HG03520 (cell line): ENCODE measurements at regions not wholly inside any gene's neighbourhood (a gene's known extent, or its start where the extent isn't known, plus 50 kb on each side); places are given as distances from the start of the nearest gene placed in this dataset.
A peak's percentile ranks its signal among the peaks of the same experiment; 100 is the strongest.

Source experiments
- ATAC-seq: cut with Tn5 transposase; IDR thresholded peaks from one replicate; pipeline ENCODE4 v1.9.1; 2021; ENCODE audit warnings: mild to moderate bottlenecking, moderate library complexity; ENCODE audit not compliant: unreplicated experiment

- no peak for ATAC-seq
Measured at GRCh38 chr1:216896146-216896545, 172.9 kb upstream of the ESRRG start.

DNA sequence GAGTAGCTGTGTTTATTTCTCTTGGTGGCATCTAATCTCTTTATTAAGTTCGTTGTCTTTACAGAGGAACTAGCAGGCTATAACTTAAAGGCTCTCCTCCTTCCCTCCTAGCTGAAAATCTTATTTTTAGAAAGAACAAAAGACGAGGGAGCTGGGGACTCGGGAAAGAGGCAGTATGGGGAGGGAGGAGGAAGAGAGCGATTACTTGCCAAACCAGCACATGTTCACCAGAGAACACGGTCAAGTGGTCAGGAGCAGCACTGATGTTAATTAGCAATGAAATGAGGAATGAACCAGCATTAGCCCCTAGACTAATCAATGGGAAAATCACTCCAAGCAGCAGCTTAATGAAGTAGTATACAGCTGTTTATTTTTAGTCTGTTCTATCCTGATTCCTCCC, 171.3 kb upstream of the ESRRG start:
- ATAC-seq, result no peak

DNA sequence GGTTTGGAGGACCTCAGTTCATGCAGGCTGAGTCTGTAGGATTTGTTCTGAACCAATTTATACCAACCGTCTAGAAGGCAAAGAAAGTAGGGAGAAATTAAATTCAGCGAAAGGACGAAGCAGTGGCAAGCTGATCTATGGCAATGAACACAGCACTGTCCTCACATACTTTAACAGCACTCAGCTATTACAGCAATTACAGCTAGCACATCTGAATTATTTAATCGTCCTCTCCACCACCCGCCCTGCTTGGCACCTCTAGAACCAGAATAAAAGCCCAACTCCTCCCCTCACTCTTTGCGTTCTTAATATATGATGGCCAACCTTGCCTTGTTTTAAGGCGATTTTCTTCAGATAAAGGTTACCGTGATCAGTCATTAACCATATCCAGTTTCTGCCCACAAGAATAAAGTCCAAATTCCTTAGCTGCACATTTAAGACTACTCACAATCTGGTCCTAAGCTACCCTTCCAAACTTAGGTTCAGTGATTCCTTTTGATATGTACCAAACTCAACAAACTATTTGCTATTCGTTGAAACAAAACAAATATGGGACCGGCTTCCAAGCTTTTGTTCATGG, 169.4 kb upstream of the ESRRG start:
- no peak for ATAC-seq

DNA sequence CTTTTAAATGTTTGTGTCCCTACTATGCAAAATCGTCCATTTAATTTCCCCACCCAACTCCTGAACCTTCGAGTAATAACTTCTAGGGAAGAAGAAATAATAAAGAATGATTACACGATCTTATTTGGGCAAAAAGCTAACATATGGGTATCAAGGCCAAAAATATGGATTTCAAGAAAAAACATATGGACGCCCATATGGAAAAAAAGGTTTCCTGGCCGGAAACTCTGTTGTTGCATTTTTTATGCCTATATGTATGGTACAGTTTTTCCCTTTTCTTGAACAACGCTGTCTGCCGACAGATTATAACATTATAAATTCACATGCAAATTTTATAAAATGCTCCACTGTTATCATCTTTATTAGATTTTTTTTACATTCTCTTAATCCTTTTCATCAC, 167.6 kb upstream of the ESRRG start:
- ATAC-seq, result no peak

DNA sequence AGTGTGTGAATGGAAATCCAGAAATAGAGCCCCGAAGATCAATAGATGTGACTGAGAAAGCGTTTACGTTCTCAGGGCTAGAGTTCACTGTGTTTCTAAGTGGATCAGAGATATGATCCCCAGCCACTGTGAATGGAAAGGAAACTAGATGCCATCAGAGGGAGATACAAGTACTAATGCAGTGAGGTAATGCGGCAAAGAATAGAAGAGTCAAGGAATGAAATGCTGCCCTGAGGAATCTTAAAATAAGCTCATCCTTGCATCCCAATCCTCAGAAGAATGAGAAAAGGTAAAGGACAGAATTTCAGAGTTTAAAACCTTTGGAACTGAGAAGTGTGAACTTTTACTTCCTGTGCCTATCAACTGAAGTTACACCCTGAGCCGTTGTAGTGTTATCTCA, 165.5 kb upstream of the ESRRG start:
- ATAC-seq, result no peak

DNA sequence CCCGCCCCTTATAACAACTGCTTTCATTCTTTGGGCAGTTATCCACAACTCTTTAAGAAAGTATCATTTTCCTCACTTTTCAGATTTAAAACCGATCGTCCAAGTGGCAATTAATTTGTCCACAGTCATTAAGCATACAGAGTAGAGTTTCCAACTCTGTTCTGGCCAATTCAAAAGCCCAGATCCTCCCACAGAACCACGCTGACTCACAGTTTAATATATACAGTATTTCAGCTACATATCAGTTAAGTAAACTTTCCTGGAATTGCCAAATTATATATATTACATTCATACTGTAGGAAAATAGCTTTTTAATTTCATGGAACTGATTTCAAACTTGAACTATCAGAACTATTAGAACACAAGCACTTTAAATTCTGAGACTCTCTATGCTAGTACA, 163.8 kb upstream of the ESRRG start:
- no peak for ATAC-seq

DNA sequence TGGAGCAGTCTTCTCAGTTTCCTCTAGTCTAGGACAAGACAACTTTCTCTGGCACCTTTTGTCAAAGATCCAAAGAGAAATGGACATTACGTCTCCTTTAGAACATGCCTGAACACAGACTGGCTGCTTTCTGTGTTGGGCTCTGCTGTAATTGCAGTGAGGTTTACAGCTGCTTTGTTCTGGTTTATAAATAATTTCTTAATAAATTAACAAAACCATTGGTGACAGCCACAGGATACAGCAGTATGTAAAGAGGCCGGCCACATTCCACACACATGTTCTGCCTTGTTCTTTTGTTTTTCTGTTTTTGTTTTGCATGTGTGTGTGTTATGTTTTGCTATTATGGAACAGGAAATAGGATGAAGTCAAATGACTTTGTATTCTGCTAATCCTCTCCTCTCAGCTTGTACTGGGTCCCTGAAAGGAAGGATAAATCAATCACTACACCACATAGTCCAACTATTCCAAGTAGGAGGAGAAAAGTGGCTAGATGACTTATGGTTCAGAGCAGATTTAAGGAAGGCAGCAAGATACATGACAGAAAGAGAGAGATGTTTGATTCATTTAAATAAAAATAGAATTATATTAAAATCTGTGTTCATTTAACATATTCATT, 161.5 kb upstream of the ESRRG start:
- ATAC-seq, result no peak

DNA sequence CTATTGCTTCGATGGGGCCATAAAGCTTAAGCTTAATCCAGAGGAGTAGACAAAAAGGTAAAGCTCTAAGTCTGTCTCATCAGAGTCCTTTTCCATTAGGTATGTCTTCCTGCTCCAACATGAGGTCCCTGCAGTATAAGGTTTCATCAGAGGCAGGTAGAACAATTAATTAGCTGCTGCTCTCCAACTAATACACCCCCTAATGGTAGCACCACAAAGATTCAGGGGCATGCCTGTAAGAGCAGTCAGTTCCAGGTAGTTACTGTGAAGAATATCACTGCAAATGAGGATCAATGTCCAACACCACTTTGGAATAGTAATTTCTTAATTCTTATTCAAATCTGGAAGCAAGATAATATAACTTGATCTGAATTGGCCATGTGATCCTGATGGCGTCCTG, 160.3 kb upstream of the ESRRG start:
- no peak for ATAC-seq

GRCh38 chr1:216881695-216882094, 158.5 kb upstream of the ESRRG start:
- ATAC-seq, result no peak

DNA sequence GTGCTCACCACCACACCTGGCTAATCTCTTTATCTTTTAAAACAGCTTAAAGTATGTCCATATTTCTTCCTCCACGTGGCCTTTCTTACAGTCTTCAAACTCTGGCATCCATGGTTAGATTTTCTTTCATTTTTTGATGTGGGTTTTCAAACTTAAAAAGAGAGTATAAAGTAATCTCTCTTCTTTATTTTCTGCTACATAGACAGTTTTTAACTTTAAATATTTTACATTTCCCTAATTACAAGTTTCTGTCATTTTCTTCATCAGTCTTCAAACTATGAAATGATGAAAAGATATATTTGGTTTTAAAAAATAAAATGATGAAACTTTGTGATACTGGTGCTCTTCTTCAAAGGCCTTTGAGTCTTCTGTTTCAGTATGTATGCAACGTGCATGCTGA, 143.5 kb upstream of the ESRRG start:
- ATAC-seq, result no peak

- ATAC-seq, result no peak
Measured at GRCh38 chr1:216855810-216856209, 132.6 kb upstream of the ESRRG start.

GRCh38 chr1:216854836-216855484, 131.7 kb upstream of the ESRRG start:
- ATAC-seq, result no peak

DNA sequence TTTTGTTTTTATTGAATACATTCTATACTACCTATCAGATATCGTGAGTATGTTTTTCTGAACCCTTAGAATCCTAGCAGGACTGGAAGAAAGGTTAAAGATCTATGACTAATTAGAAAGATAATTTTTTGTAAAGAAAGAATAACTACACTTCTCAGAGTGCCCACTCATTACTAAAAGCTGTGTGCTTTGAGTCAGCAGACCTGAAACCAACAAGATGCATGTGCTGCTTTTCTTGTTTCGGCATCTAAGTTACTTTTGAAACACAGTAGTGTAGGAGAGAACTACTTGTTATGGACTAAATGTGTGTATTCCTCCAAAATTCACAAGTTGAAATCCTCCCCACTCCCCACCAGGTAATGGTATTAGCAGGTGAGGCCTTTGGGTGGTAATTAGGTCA, 127.8 kb upstream of the ESRRG start:
- peak; percentile 54 for ATAC-seq

- ATAC-seq, result no peak
Measured at GRCh38 chr1:216849146-216849545, 125.9 kb upstream of the ESRRG start.

GRCh38 chr1:216847397-216848036, 124.3 kb upstream of the ESRRG start:
- ATAC-seq, result no peak

DNA sequence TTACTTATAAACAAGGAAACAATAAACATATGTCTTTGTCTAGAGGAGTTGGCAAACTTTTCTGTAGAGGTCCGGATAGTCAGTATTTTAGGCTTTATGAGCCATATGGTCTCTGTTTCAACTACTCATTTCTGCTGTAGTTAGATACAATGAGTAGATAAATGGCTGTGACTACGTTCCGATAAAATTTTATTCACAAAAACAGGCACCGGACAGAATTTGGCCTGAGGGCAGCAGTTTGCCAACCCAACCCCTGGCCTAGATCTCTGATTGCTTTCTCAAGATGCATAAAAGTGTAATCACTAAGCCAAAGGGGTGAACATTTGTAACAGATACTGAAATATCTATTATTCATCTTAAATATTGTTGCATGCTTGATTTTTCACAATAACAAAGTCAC, 123.1 kb upstream of the ESRRG start:
- ATAC-seq, result no peak

GRCh38 chr1:216843409-216843808, 120.2 kb upstream of the ESRRG start:
- no peak for ATAC-seq

DNA sequence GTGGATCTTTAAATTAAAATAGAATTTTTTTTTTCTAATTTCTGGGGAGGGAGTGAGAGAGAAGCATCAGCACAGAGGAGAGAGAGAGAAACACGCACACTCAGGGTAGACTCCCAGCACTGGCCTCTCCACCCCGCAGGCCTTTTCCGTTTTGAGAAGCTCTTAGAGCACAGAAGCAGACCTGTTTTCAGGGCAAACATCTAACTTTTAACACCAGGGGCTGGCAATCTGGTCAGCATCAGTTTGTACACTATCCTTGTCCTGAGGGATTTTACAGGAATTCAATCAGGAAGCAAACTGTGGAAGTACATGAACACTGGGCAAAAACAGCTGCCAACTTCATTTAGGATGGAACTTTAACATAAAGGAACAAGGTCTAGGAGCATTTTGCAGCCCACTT, 117.9 kb upstream of the ESRRG start:
- ATAC-seq, result no peak

GRCh38 chr1:216836316-216836715, 113.1 kb upstream of the ESRRG start:
- ATAC-seq, result no peak

DNA sequence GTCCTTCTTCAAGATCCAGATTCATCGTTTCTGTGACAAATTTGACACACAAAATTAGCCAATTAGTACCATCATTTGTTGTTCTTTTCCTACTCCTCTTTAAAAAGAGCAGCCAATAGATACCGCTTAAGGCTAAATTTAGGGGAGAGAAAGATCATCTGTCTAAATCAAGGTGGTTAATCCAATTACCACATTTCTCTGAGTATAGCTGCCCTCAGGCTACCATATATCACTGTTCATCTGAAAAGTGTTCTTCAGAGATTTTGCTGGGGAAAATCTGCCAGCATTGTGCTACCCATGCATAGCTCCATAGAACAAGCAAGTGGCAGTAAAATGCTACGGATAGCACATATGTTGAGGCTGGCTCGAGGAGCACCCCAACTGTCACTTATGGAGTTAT, 110.3 kb upstream of the ESRRG start:
- ATAC-seq, result no peak

- no peak for ATAC-seq
Measured at GRCh38 chr1:216832192-216832591, 109.0 kb upstream of the ESRRG start.
